AG20443 (cell line): ENCODE measurements at regions not wholly inside any gene's neighbourhood (a gene's known extent, or its start where the extent isn't known, plus 50 kb on each side); places are given as distances from the start of the nearest gene placed in this dataset.

Source experiments
- DNase-seq: peaks from one replicate; pipeline ENCODE4 v3.0.0; 2012; ENCODE audit warnings: low spot score, mixed read lengths

DNA sequence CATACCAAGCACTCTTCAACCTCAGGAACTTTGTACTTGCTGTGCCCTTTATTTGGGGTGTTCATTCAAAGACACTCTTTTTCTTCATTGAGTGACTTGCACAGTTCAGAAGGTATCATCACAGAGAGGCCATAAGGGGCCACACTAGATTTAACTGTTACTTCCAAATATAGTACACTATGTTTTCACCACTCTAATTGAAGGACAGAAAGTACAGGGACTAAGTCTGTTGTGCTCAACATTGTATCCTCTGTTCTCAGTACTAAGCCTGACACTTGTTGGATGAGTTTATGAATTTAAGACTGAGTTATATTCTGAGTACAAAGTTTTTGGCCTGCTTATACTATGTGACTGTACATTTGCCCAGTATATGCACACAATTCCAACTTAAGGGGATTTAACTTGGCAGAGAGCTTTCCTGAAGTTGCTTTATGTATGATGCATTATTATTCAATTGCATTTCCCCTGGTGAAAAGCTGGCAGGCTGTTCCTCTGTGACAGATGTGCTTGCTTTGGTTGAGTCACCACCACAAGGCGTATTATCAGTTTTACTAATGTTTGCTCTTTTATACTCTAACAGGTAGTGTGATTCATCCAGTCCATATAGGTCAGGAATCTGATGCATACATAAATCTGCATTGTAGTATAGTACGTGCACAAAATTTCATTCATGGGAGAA lies 714.8 kb downstream of the TLR4 start:
- no peak for DNase-seq

DNA sequence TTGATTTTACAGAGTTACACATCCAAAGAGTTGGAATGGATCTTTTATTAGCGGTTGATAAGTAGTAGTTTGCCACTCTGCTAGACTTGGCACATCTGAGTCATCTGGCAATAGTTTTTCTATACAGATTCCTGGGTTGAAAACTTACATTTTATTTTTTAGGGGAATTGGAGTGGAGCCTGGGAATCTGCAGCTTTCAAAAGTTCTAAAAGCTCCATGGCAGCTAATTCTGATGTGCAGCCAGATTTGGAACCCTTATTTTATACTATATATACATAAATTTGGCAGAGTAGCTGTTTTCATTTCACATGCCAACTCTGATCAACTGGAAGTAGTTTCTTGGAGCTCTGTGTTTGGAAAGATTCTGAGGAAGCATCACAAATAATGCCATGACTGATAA lies 715.5 kb downstream of the TLR4 start:
- DNase-seq: no peak

DNA sequence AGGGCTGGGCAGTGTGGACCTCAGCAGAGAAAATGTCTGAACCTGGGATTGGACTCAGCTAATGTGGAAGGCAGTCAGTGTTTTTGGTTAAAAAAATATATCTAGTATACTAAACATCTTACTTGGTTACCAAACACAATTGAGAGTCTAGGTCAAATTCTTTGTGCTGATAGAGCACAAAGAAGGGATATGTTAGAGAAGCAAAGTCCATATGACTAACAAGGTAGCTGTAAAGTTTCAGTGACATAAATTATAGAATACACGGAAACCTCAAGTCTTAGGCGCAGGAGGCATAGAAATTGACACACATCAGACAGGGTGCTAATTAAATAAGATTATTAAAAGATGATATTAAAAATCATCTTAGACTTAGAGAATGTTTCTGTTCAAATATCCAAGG lies 718.3 kb downstream of the TLR4 start:
- DNase-seq: no peak

DNA sequence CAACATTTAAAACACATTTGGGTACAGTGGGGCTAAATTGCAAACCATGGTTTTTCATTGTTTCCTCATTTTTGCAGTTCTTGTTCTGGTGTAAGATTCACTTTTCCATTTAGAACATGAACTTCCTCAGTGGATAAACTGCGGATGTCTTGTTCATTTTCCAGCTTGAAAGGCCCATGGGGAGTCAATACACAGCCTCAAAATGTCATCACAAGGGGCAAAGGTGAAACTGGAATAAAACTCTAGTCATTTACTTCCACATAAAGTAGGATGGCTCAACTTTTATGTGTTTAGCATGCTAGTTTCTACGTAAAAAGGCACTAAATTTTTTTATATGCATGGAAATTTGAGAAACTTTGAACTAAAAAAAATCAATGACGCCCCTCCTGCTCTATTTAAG lies 718.8 kb downstream of the TLR4 start:
- DNase-seq: no peak

DNA sequence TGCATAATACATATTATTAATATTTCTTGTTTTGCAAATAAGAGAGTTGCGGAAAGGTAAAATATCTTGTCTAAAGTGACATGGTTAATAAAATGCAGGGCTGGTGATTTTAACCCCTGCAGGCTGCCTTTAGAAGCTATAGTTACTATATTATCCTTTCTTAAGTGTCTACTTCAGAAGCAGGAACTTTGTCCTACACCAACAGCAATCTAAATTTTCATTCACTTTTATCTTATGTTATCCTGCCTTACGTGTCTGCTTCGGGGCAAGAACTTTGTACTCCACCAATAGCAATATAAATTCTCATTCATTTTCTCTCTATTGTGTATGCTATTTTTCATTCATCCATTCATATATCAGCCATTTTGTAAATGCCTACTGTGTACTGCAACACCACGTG lies 719.5 kb downstream of the TLR4 start:
- no peak for DNase-seq

DNA sequence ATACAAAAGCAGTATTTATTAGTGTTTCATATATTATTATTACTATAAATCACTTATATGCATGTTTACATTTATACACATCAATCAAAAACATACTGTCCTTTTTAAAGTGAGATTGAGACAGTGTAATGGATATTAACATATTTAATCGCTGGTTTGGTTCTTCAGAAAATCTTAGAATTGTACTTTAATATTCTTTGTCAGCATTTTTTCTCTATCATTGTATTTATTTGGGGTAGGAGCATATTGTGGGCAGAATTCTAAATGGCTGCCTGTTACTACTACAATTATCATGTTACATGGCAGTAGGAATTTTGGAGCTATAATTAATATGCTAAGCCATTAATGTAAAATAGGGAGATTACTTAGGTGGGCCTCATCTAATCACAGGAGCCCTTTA lies 722.6 kb downstream of the TLR4 start:
- DNase-seq: no peak

DNA sequence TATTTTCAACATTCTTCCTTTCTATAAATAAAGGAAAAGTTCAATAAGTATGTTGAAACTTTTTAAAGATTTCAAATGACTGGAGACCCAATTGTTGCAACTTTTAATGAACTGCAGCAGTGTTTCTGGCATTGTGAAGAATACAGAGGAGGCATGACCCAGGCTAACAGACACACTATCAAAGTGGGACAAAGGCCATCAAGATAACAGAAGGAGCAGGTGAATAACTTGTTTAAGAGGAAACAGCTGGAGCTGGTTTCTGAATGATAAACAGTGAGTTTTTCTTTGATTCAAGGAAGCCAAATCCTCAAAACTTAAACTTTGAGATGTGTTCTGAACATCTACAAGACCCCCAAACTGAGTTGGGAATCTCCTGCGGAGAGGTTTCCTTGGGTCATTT lies 734.6 kb downstream of the TLR4 start:
- DNase-seq: no peak

DNA sequence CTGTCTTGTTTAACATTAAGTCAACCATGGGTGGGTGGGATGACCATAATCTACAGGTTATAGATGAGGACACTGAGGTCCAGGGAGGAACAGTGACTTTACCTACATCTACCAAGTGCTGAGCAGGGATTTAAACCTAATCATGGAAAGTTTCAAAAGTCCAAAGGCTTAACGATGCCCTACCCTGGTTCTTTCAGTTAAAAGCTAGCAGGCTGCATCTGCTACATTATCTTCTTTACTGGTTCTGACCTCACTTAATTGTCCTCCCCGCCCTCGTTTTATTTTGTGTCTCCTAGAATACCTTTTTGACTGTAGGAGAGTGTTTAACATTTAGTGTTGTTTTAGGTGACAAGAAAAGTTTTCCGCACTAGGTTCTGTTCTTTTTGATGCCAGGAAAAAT lies 735.2 kb downstream of the TLR4 start:
- no peak for DNase-seq

DNA sequence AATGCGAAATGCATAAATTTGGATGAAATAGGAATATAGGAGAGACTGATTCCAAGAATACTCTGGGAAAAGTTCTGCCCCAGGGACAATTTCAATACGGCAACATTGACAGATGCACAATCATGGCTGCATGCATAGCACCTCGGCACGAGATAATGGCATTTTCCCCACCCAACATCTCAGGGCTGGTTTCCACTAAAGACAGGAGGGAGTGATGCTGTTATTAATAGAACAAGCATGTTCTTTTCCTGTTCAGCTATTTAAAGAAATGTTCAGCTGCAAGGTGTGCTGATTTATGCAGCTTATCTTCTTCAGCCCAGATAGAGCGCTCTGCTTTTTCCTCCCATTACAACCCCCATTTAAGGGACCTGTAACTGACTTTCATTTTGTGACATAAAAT lies 740.2 kb downstream of the TLR4 start:
- DNase-seq: no peak

DNA sequence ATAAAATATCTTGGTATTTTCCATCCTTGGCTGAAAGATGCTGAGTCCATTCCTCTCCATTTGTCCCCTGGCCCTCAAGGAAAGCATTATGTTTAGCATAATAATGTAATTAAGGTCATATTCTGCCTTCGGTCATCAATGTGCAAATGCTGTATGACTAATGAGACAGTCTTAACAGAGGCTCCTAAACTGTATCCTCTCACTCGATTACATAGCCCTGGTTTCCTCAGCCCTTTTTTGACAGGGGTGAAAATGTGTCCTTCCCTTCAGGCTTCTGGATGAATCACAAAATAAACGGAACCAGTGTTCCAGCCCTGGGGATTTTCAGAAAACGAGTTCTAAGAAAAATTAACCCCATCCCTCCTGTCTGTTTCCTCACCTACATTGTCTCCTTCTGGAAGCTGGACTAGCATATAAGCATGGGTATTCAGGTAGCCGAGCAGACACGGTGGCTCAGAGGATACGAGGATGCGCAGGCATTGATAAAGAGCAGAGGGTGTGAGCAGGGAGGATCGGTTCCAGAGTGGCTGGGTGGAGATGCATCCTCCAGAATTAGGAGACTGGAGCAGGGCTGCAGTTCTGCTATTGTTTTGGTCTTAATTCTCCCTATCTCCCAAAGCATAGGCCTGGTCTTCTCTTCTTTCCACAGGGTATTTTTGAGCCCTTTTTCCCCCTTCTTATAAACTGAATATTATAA lies 742.9 kb downstream of the TLR4 start:
- DNase-seq: no peak

DNA sequence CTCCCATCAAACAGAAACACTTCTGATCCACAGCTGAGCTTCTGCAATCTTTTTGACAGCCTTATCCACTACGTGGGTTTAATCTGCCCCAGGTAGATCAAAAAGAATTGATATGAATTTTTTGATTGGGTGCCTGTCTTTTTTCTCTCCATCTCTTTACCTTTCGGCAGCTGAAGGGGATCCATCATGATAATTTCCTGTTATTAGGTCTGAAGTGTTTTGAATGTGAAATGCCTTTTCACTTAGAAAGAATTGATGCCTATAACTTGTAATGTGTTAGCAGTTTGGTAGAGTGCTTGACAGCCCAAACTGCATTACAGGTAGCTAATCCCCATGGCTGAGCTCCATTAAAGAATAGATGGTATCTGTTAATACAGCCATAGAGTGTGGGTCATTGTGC lies 745.4 kb downstream of the TLR4 start:
- DNase-seq: no peak

DNA sequence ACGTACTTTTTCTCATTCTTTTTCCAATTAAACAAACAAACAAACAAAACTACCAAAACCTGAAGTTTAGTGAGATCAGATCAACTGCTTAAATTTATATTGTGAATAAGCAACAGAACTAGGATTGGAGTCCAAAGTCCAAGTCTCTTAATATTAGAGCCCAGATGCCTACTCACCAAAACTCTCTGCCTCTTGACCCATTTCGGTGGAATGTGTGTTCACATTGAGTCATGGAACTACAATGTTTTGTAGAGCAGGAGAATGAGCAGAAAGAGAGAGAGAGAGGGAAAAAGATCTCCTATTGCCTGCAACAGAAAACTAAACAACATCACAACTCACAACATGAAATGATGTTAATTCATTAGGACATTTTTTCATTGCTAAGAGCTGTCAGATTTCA lies 751.1 kb downstream of the TLR4 start:
- peak; percentile 8 for DNase-seq

DNA sequence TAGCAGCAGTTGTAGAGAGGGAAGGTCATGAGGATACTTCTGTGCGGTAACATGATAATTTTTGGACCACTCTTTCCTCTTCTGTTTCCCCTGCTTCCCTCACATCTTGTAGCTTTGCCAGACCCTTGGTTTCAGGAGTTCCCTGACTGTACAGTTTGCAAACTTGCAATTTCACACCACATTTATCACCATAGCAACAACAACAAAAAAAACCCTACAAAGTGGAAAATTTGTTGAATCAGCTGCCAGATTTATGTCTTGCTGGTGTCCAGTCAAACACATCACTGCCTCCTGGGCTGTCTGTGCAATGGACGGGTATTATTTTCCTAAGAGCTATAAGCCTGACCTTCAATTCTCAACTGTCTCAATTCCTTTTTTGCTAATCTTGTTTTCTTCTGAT lies 751.6 kb downstream of the TLR4 start:
- DNase-seq: no peak

DNA sequence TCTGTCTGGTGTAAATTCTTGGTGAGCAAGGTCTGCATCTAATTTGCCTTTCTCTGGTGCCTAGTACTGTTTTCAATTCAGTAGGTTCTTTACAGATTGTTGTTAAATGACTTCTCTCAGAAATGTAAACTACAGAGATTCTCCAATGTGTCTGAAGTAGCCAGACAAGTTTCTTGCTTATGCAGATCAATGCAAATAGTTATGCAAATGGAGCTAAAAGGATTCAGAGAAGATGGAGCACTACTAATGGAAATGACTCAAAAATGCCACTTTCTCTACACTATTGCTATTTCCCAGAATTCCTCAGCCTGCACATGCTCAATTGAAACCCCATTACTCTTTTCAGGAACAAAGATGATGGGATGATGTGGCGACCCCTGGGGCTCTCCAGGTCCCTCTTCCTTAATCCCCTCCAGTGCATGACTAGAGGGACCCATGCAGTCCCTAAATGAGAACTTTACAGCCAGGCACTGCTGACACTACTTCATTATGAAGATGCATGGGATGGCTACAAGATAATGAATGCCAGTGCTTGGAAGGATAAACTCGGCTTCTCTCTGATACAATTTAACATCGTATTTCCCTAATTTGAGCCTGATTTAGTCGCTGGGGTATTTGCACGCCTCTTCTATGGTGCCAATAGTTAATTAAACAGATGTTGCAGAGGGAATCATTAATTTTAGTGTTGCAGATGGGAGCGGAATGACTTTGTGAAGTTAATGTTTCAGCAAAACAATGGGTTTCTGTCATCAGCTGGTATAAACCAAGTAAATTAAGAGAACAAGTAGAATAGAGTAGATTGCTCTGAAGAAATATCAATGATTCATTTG lies 753.2 kb downstream of the TLR4 start:
- no peak for DNase-seq

DNA sequence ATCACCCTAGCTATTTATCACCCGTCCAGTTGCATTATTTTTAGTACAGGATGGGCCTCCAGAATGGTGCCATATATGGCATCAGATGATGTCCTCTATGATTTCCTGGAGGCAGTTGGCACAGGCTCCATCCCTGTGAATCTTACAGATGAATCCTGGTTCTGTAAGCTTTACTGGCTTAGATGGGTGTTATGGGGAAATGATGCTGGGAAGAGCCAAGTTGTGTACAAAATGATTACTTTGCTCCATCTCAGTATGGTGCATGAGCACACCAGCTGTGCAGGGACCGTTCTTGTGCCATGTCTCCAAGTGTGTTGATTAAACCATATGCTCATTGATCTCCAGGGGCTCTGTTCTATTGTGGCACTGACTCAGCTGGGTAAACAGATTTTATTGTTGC lies 755.7 kb downstream of the TLR4 start:
- DNase-seq: no peak

DNA sequence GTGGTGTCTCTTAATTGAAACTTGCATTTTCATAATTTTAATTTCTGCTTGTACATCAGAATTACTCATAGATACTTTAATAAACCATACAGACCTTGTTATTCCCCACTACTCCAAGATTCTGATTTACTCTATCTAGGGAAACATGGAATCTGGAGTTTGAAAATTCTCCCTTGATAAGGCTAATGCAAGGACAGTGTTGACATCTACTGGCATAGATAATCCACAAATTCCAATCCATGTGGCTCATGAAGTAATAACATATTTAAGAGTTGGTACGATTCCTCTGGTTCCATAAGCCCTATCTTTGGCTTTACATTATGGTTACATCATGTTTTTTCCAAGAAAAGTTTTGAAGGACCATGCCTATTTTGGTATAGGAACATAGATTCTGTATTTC lies 759.2 kb downstream of the TLR4 start:
- DNase-seq: no peak

DNA sequence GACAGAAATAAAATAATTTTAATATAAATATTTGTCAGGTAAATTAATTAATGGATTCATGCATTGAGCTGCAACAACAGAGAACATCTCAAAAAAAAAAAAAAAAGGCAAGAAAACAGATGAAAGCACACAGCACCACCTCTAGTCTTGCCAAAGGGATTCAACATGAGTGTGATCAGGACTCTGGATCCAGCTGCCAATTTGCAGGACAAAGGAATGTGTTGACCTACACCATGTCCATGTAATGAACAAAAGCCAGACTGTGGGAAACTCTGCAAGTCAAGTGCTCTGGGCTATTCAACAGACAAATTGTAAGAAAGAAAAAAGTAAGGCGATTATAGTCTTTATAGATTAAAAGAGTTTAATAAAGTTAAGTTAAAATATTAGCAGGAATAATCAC lies 769.3 kb downstream of the TLR4 start:
- DNase-seq: no peak

DNA sequence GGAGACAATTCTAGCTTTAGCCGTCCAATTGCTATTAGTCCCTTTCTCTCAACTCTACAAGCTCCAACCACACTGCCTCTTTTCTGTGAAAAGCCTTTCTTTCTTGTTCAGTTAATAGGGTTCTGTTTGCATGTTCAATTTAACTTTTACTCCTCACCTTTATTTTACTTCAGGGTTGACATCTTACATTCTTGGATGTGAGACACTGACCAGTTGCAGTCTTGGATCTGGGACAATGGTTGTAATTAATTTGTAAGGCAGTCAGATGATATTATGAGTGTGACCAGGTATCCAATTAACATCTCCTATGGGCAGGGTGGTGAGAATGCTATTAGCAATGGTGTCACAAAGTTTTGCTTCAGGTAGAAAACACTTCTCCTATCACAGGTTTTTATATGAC lies 774.5 kb downstream of the TLR4 start:
- DNase-seq: no peak

DNA sequence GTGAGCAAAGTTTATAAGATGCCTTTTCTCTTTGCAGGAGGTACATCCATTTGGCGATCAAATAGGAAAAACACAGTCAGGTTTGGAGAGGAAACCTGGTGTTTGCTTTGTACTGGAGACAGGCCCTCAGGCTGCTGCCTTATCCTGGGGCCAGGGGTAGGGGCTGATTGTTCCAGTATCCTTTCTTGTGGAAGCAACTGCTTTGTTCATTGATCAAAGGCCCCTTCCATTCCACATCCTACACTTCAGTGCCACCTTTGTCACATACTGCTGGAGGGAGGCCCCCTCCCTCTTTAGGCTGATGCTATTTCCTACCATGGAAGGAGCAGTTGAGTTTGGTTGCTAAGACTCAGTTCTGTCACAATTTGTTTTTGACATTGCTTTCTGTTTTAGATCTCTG lies 778.1 kb downstream of the TLR4 start:
- DNase-seq: no peak

DNA sequence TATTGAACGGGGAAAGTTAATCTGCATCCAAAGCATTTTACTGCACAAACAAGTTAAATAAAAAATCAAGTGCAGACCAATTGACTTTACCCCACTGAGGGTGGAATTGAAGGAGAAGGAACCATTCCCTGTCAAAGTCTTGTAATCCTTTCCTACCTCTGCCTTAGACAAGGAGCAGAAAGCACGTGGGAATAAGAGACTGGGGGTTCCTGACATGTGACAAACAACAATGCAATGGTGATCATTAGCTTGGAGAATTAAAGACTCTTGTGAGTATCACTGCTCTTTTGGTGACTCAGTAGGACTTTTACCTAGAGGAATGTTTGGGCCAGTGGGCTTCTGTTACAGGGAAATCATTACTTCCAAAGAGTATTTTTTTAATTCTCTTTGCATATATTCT lies 779.5 kb downstream of the TLR4 start:
- no peak for DNase-seq

DNA sequence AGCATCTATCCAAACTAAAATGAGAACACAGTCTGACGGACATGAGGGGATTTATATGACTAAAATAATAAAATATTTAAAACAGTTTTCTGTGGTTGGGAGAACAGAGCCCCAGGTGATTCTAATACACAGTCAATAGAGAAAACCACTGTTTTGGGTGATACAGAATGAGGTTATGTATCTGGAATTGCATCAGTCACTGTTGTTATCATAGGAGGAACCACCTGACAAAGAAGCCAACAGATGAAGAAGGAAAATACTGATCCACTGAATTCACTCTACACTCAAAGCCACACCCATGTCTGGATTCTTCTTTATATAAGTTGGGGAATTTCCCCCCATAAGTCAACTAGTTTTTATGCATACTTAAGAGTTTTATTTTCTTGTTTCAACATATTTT lies 799.0 kb downstream of the TLR4 start:
- no peak for DNase-seq

DNA sequence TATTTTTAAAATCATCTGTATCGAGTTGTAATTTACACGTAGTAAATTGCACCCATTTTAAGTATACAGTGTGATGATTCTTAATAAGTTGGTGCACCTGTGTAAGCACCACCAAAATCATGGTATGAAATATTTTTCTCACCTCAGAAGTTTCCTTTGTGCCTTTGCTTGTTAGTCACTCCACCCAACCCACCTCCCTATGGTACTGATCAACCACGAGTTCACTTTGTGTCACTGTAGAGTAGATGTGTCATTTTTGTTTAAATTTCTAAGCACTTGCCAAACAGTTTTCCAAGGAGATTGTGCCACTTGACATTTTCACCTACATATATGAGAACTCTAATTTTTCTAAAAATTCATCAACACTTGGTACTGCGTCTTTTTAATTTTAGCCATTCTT lies 806.5 kb downstream of the TLR4 start:
- DNase-seq: no peak

DNA sequence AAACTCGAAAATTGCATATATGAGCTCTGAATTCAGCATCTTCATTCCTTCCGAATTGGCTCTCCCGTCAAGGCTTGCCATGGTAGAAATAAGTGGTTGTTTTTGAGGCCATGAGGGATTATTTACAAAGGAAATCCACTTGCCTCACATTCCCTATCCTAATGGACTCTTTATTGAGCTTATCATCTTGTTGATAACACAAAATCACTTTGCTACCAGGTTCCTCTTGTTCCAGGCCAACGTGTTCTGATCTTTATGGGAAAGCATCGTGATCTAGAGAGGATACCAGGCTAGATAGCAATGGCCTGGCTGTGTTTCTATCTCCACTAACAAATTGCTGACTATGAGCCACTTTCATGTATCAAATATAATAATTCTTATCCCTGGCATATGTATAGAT lies 811.7 kb downstream of the TLR4 start:
- no peak for DNase-seq
